Stomach (tissue), 8 donors: ENCODE measurements at regions not wholly inside any gene's neighbourhood (a gene's known extent, or its start where the extent isn't known, plus 50 kb on each side); places are given as distances from the start of the nearest gene placed in this dataset.
"Not testable (repeated sequence)": the region's sequence is repeated elsewhere in the genome, so short reads cannot be mapped to it uniquely, and the experiment has no call there.

Source experiments
- DNase-seq, 2 donors: peaks; one replicate each; pipeline versions ENCODE4 v3.0.0 to v3.0.0-alpha.2; 2013 to 2019
- H3K27ac ChIP-seq, 5 donors: fragments of 200-600 bp in 4 of 5; sonication (generic) in 4 of 5; one replicate each; pipeline ENCODE4 v1.5.1; 2013 to 2019; ENCODE audit warnings: mild to moderate bottlenecking in 1 of 5, moderate library complexity in 1 of 5
- H3K27me3 ChIP-seq, 3 donors: fragments of 200-600 bp; sonication (generic); one replicate each; pipeline ENCODE4 v1.5.1; 2017 to 2019; ENCODE audit warnings: mixed run types in 1 of 3
- H3K36me3 ChIP-seq, 4 donors: fragments of 200-600 bp; sonication (generic); 1 replicate in 3 of 4; 2 replicates in 1 of 4; pipeline ENCODE4 v1.5.1; 2016 to 2019
- H3K4me1 ChIP-seq, 4 donors: fragments of 200-600 bp; sonication (generic); one replicate each; pipeline ENCODE4 v1.5.1; 2016 to 2019
- H3K4me3 ChIP-seq, 4 donors: fragments of 200-600 bp; sonication (generic) in 3 of 4; one replicate each; pipeline ENCODE4 v1.5.1; 2016 to 2019; ENCODE audit warnings: mild to moderate bottlenecking in 1 of 4
- H3K9me3 ChIP-seq, 4 donors: fragments of 200-600 bp; sonication (generic); one replicate each; pipeline ENCODE4 v1.5.1; 2016 to 2019
- CTCF ChIP-seq, 7 experiments: fragments of 450-650 bp in 4 of 7; fragments of 200-600 bp in 3 of 7; sonication (generic) in 3 of 7; IDR thresholded peaks; one replicate each; pipeline ENCODE4 v1.5.1; 2016 to 2019; ENCODE audit warnings: antibody characterized with exemption in 7 of 7, control low read depth in 2 of 7, mild to moderate bottlenecking in 1 of 7
- EP300 ChIP-seq: sonication (generic); formaldehyde crosslinking; IDR thresholded peaks from one replicate; pipeline ENCODE4 v1.6.1; 2017; ENCODE audit warnings: antibody characterized with exemption
- POLR2A ChIP-seq, 4 donors: fragments of 450-650 bp; IDR thresholded peaks; one replicate each; pipeline ENCODE4 v1.6.1; 2016; ENCODE audit warnings: antibody characterized with exemption in 4 of 4, control low read depth in 2 of 4, mild to moderate bottlenecking in 1 of 4, moderate library complexity in 1 of 4
- POLR2AphosphoS5 ChIP-seq, 3 donors: sonication (generic); formaldehyde crosslinking; IDR thresholded peaks; one replicate each; pipeline ENCODE4 v1.6.1; 2016; ENCODE audit warnings: antibody characterized with exemption in 3 of 3
- WGBS, 5 donors: extraction: QIAGEN DNeasy Blood & Tissue Kit in 3 of 5; methylation state at CpG; one replicate each; pipeline versions ENCODE4 v1.1.5 to v1.1.7; 2013 to 2018; 5-methylcytosine and 5-hydroxymethylcytosine counted together
- intact Hi-C: fragments of 100-400 bp; cut with DNase I; formaldehyde crosslinking; loops from one replicate; pipeline ENCODE4 v1.15.1; 2023; ENCODE audit warnings: low total_unique reads
- donor health status: healthy with polysubstance abuse.
- donor health status: Bipolar disorder and iron deficiency.
- donor health status: healthy.

GRCh38 chr3:87833039-87833377, 225.8 kb downstream of the CGGBP1 start:
- intact Hi-C loops: no loop called here
- TF ChIP-seq POLR2AphosphoS5 (IDR thresholded peaks at IDR 0.05) (no peak), EP300 (no peak), POLR2A (IDR thresholded peaks at IDR 0.05) (no peak), CTCF (IDR thresholded peaks at IDR 0.05) (no peak)
- H3K4me1 ChIP-seq: no peaks in the 10 kb centered on the region
- no peaks in the 10 kb centered on the region for H3K9me3 ChIP-seq
- H3K36me3 ChIP-seq: no peaks in the 10 kb centered on the region
- DNase-seq: no peak
- H3K27me3 ChIP-seq: no peaks in the 10 kb centered on the region
- H3K4me3 ChIP-seq: no peak overlapping the region
- H3K27ac ChIP-seq: no peak overlapping the region

GRCh38 chr3:87828046-87828445, 230.8 kb downstream of the CGGBP1 start:
- 53 to 76% (median 63%) methylated on average over 3 of the region's 3 CpGs for WGBS, 5 donors
- TF ChIP-seq EP300 (no peak), POLR2AphosphoS5 (IDR thresholded peaks at IDR 0.05) (no peak), POLR2A (IDR thresholded peaks at IDR 0.05) (no peak)
- H3K36me3 ChIP-seq: no peaks in the 10 kb centered on the region
- no peaks in the 10 kb centered on the region for H3K27me3 ChIP-seq
- H3K9me3 ChIP-seq: no peaks in the 10 kb centered on the region
- no peak overlapping the region for H3K27ac ChIP-seq
- H3K4me3 ChIP-seq: no peak overlapping the region
- H3K4me1 ChIP-seq: no peaks in the 10 kb centered on the region
- intact Hi-C loops: no loop called here
- no peak for DNase-seq

- Histone ChIP-seq H3K9me3 (no peaks in the 10 kb centered on the region), H3K4me3 (no peak overlapping the region), H3K27ac (no peak overlapping the region), H3K4me1 (no peaks in the 10 kb centered on the region), H3K27me3 (no peaks in the 10 kb centered on the region), H3K36me3 (no peaks in the 10 kb centered on the region)
- intact Hi-C loops: no loop called here
- no peak for TF ChIP-seq CTCF (IDR thresholded peaks at IDR 0.05)
- no peak for TF ChIP-seq POLR2AphosphoS5 (IDR thresholded peaks at IDR 0.05)
- no peak for TF ChIP-seq EP300
- no peak for TF ChIP-seq POLR2A (IDR thresholded peaks at IDR 0.05)
- 29 to 57% (median 48%) methylated on average over 2 of the region's 2 CpGs for WGBS, 5 donors
- DNase-seq: no peak
These were observed 236.2 kb downstream of the CGGBP1 start for GRCh38 chr3:87822563-87822962.

- H3K4me1 ChIP-seq, H3K27me3 ChIP-seq, intact Hi-C loops, H3K27ac ChIP-seq, H3K4me3 ChIP-seq, DNase-seq, H3K36me3 ChIP-seq, H3K9me3 ChIP-seq: not testable (repeated sequence)
- 70 to 83% (median 78%) methylated on average over 6 of the region's 6 CpGs for WGBS, 5 donors
These were observed 245.3 kb downstream of the CGGBP1 start for GRCh38 chr3:87813503-87813902.

- no peak for TF ChIP-seq POLR2A (IDR thresholded peaks at IDR 0.05)
- no peak for TF ChIP-seq EP300
- no peak for TF ChIP-seq CTCF (IDR thresholded peaks at IDR 0.05)
- TF ChIP-seq POLR2AphosphoS5 (IDR thresholded peaks at IDR 0.05): no peak
- no peak overlapping the region for H3K4me3 ChIP-seq
- DNase-seq: no peak
- no peak overlapping the region for H3K27ac ChIP-seq
- WGBS, 5 donors: 37 to 62% (median 44%) methylated on average over 2 of the region's 2 CpGs
- no peaks in the 10 kb centered on the region for H3K36me3 ChIP-seq
- H3K9me3 ChIP-seq: no peaks in the 10 kb centered on the region
- H3K4me1 ChIP-seq: no peaks in the 10 kb centered on the region
- no peaks in the 10 kb centered on the region for H3K27me3 ChIP-seq
- intact Hi-C loops: no loop called here
These were observed 246.9 kb downstream of the CGGBP1 start for GRCh38 chr3:87811953-87812352.

GRCh38 chr3:87810452-87811016, 248.3 kb downstream of the CGGBP1 start:
- intact Hi-C loops: no loop called here
- no peak for TF ChIP-seq POLR2A (IDR thresholded peaks at IDR 0.05)
- no peak for TF ChIP-seq CTCF (IDR thresholded peaks at IDR 0.05)
- TF ChIP-seq EP300: no peak
- TF ChIP-seq POLR2AphosphoS5 (IDR thresholded peaks at IDR 0.05): no peak

More at GRCh38 chr3:87810452-87811016, 248.3 kb downstream of the CGGBP1 start:
- Histone ChIP-seq H3K4me3 (no peak overlapping the region), H3K36me3 (no peaks in the 10 kb centered on the region), H3K9me3 (no peaks in the 10 kb centered on the region), H3K27me3 (no peaks in the 10 kb centered on the region), H3K4me1 (no peaks in the 10 kb centered on the region), H3K27ac (no peak overlapping the region)
- no peak for DNase-seq
